ENCODE measurements at regions not wholly inside any gene's neighbourhood (a gene's known extent, or its start where the extent isn't known, plus 50 kb on each side); places are given as distances from the start of the nearest gene placed in this dataset.

DNA sequence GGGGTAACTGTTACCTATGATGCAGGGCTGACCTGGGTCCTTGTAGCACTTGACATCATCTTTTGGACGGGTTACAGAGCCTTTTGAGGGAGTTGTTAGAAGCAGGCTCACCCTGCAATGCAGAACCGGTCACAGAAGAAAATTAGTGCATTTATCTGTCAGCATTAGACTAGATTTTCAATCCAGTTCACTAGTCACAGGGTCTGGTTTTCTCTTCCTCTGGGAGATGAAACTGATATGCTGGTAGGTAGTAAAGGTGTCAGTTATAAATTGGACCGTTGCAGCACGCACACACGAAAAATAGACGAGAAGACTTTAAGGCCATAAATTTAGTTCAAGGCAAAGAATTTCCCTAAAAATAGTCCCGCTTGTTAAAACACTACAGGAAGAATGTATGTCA is 532.3 kb upstream of the ATP11B start:
- TF ChIP-seq, protein P1, sequence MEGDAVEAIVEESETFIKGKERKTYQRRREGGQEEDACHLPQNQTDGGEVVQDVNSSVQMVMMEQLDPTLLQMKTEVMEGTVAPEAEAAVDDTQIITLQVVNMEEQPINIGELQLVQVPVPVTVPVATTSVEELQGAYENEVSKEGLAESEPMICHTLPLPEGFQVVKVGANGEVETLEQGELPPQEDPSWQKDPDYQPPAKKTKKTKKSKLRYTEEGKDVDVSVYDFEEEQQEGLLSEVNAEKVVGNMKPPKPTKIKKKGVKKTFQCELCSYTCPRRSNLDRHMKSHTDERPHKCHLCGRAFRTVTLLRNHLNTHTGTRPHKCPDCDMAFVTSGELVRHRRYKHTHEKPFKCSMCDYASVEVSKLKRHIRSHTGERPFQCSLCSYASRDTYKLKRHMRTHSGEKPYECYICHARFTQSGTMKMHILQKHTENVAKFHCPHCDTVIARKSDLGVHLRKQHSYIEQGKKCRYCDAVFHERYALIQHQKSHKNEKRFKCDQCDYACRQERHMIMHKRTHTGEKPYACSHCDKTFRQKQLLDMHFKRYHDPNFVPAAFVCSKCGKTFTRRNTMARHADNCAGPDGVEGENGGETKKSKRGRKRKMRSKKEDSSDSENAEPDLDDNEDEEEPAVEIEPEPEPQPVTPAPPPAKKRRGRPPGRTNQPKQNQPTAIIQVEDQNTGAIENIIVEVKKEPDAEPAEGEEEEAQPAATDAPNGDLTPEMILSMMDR (IDR thresholded peaks at IDR 0.05; ENCODE audit: insufficient read depth, low read length): no peak
- TF ChIP-seq GABPA (IDR thresholded peaks at IDR 0.05; ENCODE audit: low read depth) (no peak), SPI1 (IDR thresholded peaks at IDR 0.05; ENCODE audit: borderline replicate concordance, low read depth) (no peak), POLR2AphosphoS5 (IDR thresholded peaks at IDR 0.05; ENCODE audit: low read depth) (no peak)
- TF ChIP-seq, protein P2, sequence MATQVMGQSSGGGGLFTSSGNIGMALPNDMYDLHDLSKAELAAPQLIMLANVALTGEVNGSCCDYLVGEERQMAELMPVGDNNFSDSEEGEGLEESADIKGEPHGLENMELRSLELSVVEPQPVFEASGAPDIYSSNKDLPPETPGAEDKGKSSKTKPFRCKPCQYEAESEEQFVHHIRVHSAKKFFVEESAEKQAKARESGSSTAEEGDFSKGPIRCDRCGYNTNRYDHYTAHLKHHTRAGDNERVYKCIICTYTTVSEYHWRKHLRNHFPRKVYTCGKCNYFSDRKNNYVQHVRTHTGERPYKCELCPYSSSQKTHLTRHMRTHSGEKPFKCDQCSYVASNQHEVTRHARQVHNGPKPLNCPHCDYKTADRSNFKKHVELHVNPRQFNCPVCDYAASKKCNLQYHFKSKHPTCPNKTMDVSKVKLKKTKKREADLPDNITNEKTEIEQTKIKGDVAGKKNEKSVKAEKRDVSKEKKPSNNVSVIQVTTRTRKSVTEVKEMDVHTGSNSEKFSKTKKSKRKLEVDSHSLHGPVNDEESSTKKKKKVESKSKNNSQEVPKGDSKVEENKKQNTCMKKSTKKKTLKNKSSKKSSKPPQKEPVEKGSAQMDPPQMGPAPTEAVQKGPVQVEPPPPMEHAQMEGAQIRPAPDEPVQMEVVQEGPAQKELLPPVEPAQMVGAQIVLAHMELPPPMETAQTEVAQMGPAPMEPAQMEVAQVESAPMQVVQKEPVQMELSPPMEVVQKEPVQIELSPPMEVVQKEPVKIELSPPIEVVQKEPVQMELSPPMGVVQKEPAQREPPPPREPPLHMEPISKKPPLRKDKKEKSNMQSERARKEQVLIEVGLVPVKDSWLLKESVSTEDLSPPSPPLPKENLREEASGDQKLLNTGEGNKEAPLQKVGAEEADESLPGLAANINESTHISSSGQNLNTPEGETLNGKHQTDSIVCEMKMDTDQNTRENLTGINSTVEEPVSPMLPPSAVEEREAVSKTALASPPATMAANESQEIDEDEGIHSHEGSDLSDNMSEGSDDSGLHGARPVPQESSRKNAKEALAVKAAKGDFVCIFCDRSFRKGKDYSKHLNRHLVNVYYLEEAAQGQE (IDR thresholded peaks at IDR 0.05; ENCODE audit: insufficient replicate concordance, low read depth): no peak
- DNase-seq (ENCODE audit: low read depth in 1 of 2, low spot score in 1 of 2): no peak

DNA sequence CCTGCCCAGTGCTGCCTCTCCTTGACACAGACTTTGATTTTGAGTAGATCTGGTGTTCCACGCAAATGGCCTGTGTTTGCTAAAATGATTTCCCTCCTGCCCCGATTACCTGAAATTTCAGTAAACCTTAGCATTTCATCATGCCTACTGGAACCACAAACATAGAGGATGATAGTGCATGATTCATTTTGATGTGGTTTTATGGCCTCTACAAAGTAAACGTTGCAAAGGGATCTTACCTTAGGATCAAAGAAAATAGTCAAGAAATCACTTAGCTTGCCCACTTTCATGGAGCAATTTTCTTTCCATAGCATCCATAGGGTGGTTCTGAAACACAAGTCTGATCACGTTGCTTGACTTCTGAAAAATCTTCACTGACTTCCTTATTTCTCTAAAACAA is 524.6 kb upstream of the ATP11B start:
- TF ChIP-seq, protein P2 (IDR thresholded peaks at IDR 0.05; ENCODE audit: insufficient replicate concordance, low read depth): no peak
- TF ChIP-seq, protein P1 (IDR thresholded peaks at IDR 0.05; ENCODE audit: insufficient read depth, low read length): no peak
- TF ChIP-seq POLR2AphosphoS5 (IDR thresholded peaks at IDR 0.05; ENCODE audit: low read depth) (no peak), GABPA (IDR thresholded peaks at IDR 0.05; ENCODE audit: low read depth) (no peak), SPI1 (IDR thresholded peaks at IDR 0.05; ENCODE audit: borderline replicate concordance, low read depth) (no peak)
- H3K27me3 ChIP-seq (ENCODE audit: insufficient read depth, poor library complexity, severe bottlenecking): peaks cover 5% of the 10 kb centered on the region
- DNase-seq (ENCODE audit: low read depth in 1 of 2, low spot score in 1 of 2): no peak
- H3K27ac ChIP-seq (replicated peaks): no peak overlapping the region
- H3K4me3 ChIP-seq (replicated peaks; ENCODE audit: insufficient read depth, low read length): no peak overlapping the region

More for the DNA sequence above, 532.3 kb upstream of the ATP11B start:
- H3K4me3 ChIP-seq (replicated peaks; ENCODE audit: insufficient read depth, low read length): no peak overlapping the region
- H3K27me3 ChIP-seq (ENCODE audit: insufficient read depth, poor library complexity, severe bottlenecking): peaks cover 33% of the 10 kb centered on the region
- H3K27ac ChIP-seq (replicated peaks): no peak overlapping the region

DNA sequence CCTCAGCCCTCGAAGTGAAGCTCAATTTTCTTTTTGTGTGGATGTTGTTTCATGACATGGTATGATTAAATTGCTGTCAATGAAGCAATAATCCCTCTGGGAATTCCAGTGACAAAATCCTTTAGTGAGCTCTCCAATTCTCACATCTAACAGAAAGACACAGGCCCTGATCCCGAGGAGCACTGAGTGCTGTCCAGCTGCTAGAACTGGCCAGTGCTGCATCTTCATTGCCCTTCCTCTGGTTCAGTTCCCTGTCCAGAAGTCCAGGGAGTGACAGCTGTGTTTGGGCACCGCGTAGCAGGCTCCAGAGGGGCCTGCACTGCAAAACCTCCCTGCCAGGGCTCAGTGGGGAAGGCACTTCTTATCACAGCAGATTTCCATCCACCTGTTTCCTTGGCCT is 516.8 kb upstream of the ATP11B start:
- Histone ChIP-seq H3K27ac (replicated peaks) (no peak overlapping the region), H3K27me3 (ENCODE audit: insufficient read depth, poor library complexity, severe bottlenecking) (no peaks in the 10 kb centered on the region), H3K4me3 (replicated peaks; ENCODE audit: insufficient read depth, low read length) (no peak overlapping the region)
- TF ChIP-seq, protein P1 (IDR thresholded peaks at IDR 0.05; ENCODE audit: insufficient read depth, low read length): no peak
- TF ChIP-seq SPI1 (IDR thresholded peaks at IDR 0.05; ENCODE audit: borderline replicate concordance, low read depth) (no peak), POLR2AphosphoS5 (IDR thresholded peaks at IDR 0.05; ENCODE audit: low read depth) (no peak), GABPA (IDR thresholded peaks at IDR 0.05; ENCODE audit: low read depth) (no peak)
- TF ChIP-seq, protein P2 (IDR thresholded peaks at IDR 0.05; ENCODE audit: insufficient replicate concordance, low read depth): no peak
- no peak for DNase-seq (ENCODE audit: low read depth in 1 of 2, low spot score in 1 of 2)

Data from HL-60 (cell line).